NCI-H146 treated with DMSO at 0.1 percent for 48 hours (cell line): ENCODE measurements at regions not wholly inside any gene's neighbourhood (a gene's known extent, or its start where the extent isn't known, plus 50 kb on each side); places are given as distances from the start of the nearest gene placed in this dataset.
"Not testable (repeated sequence)": the region's sequence is repeated elsewhere in the genome, so short reads cannot be mapped to it uniquely, and the experiment has no call there.

Experiments used
- DNase-seq: peaks from one replicate; lab custom pipeline; 2025; ENCODE audit not compliant: unreplicated experiment; lab: John Stamatoyannopoulos, UW

- DNase-seq, result no peak
Observed at GRCh38 chr1:30138891-30139290, 584.5 kb downstream of the MATN1 start.

GRCh38 chr1:30137001-30137400 is 586.4 kb downstream of the MATN1 start:
- no peak for DNase-seq

- DNase-seq, result no peak
Observed at GRCh38 chr1:30135698-30136097, 587.7 kb downstream of the MATN1 start.

GRCh38 chr1:30134466-30135217 is 588.7 kb downstream of the MATN1 start:
- DNase-seq, result no peak

GRCh38 chr1:30133414-30134055 is 589.9 kb downstream of the MATN1 start:
- DNase-seq, result no peak

- DNase-seq, result no peak
Observed at GRCh38 chr1:30132602-30133286, 590.6 kb downstream of the MATN1 start.

- not testable (repeated sequence) for DNase-seq
Observed at GRCh38 chr1:30130566-30130965, 592.8 kb downstream of the MATN1 start.

- DNase-seq, result no peak
Observed at GRCh38 chr1:30130099-30130498, 593.3 kb downstream of the MATN1 start.

- DNase-seq, result no peak
Observed at GRCh38 chr1:30129421-30130055, 593.8 kb downstream of the MATN1 start.

GRCh38 chr1:30129001-30129408 is 594.4 kb downstream of the MATN1 start:
- no peak for DNase-seq

GRCh38 chr1:30126848-30127247 is 596.5 kb downstream of the MATN1 start:
- DNase-seq, result no peak

- DNase-seq, result no peak
Observed at GRCh38 chr1:30125821-30126170, 597.6 kb downstream of the MATN1 start.

- DNase-seq, result no peak
Observed at GRCh38 chr1:30125021-30125820, 598.2 kb downstream of the MATN1 start.

GRCh38 chr1:30123896-30124295 is 599.5 kb downstream of the MATN1 start:
- DNase-seq, result no peak

- no peak for DNase-seq
Observed at GRCh38 chr1:30123036-30123435, 600.3 kb downstream of the MATN1 start.

- no peak for DNase-seq
Observed at GRCh38 chr1:30120245-30121000, 603.0 kb downstream of the MATN1 start.

GRCh38 chr1:30117685-30118084 is 605.7 kb downstream of the MATN1 start:
- no peak for DNase-seq

GRCh38 chr1:30111431-30111830 is 612.0 kb downstream of the MATN1 start:
- DNase-seq, result no peak

GRCh38 chr1:30110846-30111245 is 612.5 kb downstream of the MATN1 start:
- no peak for DNase-seq

- DNase-seq, result no peak
Observed at GRCh38 chr1:30109853-30110252, 613.5 kb downstream of the MATN1 start.
